ENCODE measurements at regions not wholly inside any gene's neighbourhood (a gene's known extent, or its start where the extent isn't known, plus 50 kb on each side); places are given as distances from the start of the nearest gene placed in this dataset.

DNA sequence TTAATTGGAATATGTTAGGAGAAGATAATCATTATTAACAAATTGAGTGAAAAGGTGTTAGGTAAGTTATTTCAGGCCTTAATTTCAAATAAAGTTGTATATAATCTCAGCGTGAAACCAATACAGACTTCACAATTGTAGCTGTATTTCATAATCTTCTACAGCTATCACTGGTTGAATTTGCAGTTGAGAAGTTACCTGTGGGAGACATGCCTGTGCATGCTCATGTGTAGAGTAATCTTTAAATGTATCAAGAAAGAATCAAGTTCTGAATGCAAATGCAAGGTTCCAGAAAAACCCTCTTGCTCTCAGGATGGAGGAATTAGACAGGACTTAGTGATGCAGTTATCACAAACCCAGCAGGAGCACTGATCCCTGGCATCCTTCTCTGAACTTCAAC, 938.4 kb upstream of the SLC10A2 start:
- no peak overlapping the region for H3K9ac ChIP-seq (ENCODE audit: low read length)
- DNase-seq (ENCODE audit: low read depth): no peak

DNA sequence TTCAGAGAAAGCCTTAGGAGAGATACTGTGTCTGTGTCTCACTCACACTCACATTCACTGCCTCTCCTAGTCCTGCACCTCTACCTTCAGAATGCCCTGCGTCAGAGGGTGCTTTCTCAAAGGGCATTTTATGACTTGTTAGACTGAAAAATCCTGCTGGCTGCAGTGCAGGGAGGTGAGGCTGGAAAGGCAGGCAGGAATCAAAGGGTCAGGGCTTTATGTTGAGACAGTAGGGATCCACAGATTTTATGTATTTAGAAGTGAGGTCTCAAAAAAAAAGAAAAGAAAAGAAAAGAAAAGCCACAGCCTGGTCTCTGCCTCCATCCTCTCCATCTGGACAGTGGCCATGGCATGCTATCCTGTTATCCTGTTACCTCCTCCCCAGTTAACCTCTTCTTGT, 936.0 kb upstream of the SLC10A2 start:
- H3K9me3 ChIP-seq (ENCODE audit: control insufficient read depth, low read length): no peaks in the 10 kb centered on the region
- H3K4me1 ChIP-seq (ENCODE audit: control insufficient read depth, insufficient read depth, low read length): no peaks in the 10 kb centered on the region
- H3K27me3 ChIP-seq (replicated peaks; ENCODE audit: control insufficient read depth, insufficient read depth, low read length): no peaks in the 10 kb centered on the region
- H3K9ac ChIP-seq (ENCODE audit: low read length): no peak overlapping the region
- no peaks in the 10 kb centered on the region for H3K36me3 ChIP-seq (ENCODE audit: control insufficient read depth, insufficient read depth, low read length, severe bottlenecking)
- no peak overlapping the region for H3K4me3 ChIP-seq (ENCODE audit: low read length)
- DNase-seq (ENCODE audit: low read depth): no peak

More for the DNA sequence above, 938.4 kb upstream of the SLC10A2 start:
- Histone ChIP-seq H3K9me3 (ENCODE audit: control insufficient read depth, low read length) (no peaks in the 10 kb centered on the region), H3K4me1 (ENCODE audit: control insufficient read depth, insufficient read depth, low read length) (peaks cover 8% of the 10 kb centered on the region), H3K4me3 (ENCODE audit: low read length) (no peak overlapping the region), H3K36me3 (ENCODE audit: control insufficient read depth, insufficient read depth, low read length, severe bottlenecking) (no peaks in the 10 kb centered on the region), H3K27me3 (replicated peaks; ENCODE audit: control insufficient read depth, insufficient read depth, low read length) (no peaks in the 10 kb centered on the region)

GRCh38 chr13:104001766-104002165, 935.5 kb upstream of the SLC10A2 start:
- Histone ChIP-seq H3K4me3 (ENCODE audit: low read length) (no peak overlapping the region), H3K9me3 (ENCODE audit: control insufficient read depth, low read length) (no peaks in the 10 kb centered on the region), H3K4me1 (ENCODE audit: control insufficient read depth, insufficient read depth, low read length) (no peaks in the 10 kb centered on the region), H3K27me3 (replicated peaks; ENCODE audit: control insufficient read depth, insufficient read depth, low read length) (no peaks in the 10 kb centered on the region), H3K9ac (ENCODE audit: low read length) (no peak overlapping the region), H3K36me3 (ENCODE audit: control insufficient read depth, insufficient read depth, low read length, severe bottlenecking) (no peaks in the 10 kb centered on the region)
- DNase-seq (ENCODE audit: low read depth): no peak

DNA sequence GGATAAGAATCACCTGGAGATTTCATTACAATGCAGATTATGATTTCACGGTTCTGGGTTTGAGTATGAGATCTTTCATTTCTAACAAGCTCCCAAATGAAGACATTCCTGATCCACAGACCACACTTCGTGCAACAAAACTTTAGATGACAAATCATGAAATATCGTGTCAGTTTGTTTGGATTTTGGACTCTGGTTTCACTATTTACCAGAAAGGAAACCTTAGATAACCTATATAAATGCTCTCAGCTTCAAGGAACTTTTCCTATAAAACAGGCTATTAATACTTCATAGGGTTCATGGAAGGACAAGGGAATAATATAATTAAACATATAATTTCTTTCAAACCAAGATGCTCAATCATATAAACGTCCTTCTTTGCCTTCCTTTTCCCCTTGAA, 930.5 kb upstream of the SLC10A2 start:
- Histone ChIP-seq H3K27me3 (replicated peaks; ENCODE audit: control insufficient read depth, insufficient read depth, low read length) (no peaks in the 10 kb centered on the region), H3K4me3 (ENCODE audit: low read length) (no peak overlapping the region)

GRCh38 chr13:103983948-103984347, 917.7 kb upstream of the SLC10A2 start:
- no peaks in the 10 kb centered on the region for H3K9me3 ChIP-seq (ENCODE audit: control insufficient read depth, low read length)
- no peaks in the 10 kb centered on the region for H3K36me3 ChIP-seq (ENCODE audit: control insufficient read depth, insufficient read depth, low read length, severe bottlenecking)
- no peaks in the 10 kb centered on the region for H3K27me3 ChIP-seq (replicated peaks; ENCODE audit: control insufficient read depth, insufficient read depth, low read length)
- H3K4me1 ChIP-seq (ENCODE audit: control insufficient read depth, insufficient read depth, low read length): no peaks in the 10 kb centered on the region
- no peak overlapping the region for H3K9ac ChIP-seq (ENCODE audit: low read length)
- DNase-seq (ENCODE audit: low read depth): no peak
- H3K4me3 ChIP-seq (ENCODE audit: low read length): no peak overlapping the region

More for the DNA sequence above, 930.5 kb upstream of the SLC10A2 start:
- H3K9ac ChIP-seq (ENCODE audit: low read length): no peak overlapping the region
- no peaks in the 10 kb centered on the region for H3K36me3 ChIP-seq (ENCODE audit: control insufficient read depth, insufficient read depth, low read length, severe bottlenecking)
- H3K4me1 ChIP-seq (ENCODE audit: control insufficient read depth, insufficient read depth, low read length): no peaks in the 10 kb centered on the region
- H3K9me3 ChIP-seq (ENCODE audit: control insufficient read depth, low read length): no peaks in the 10 kb centered on the region
- no peak for DNase-seq (ENCODE audit: low read depth)

- H3K9ac ChIP-seq (ENCODE audit: low read length): no peak overlapping the region
- no peaks in the 10 kb centered on the region for H3K27me3 ChIP-seq (replicated peaks; ENCODE audit: control insufficient read depth, insufficient read depth, low read length)
- no peaks in the 10 kb centered on the region for H3K9me3 ChIP-seq (ENCODE audit: control insufficient read depth, low read length)
- no peak overlapping the region for H3K4me3 ChIP-seq (ENCODE audit: low read length)
- no peak for DNase-seq (ENCODE audit: low read depth)
- H3K4me1 ChIP-seq (ENCODE audit: control insufficient read depth, insufficient read depth, low read length): no peaks in the 10 kb centered on the region
- no peaks in the 10 kb centered on the region for H3K36me3 ChIP-seq (ENCODE audit: control insufficient read depth, insufficient read depth, low read length, severe bottlenecking)
Observed at GRCh38 chr13:103976371-103976770, 910.2 kb upstream of the SLC10A2 start.

DNA sequence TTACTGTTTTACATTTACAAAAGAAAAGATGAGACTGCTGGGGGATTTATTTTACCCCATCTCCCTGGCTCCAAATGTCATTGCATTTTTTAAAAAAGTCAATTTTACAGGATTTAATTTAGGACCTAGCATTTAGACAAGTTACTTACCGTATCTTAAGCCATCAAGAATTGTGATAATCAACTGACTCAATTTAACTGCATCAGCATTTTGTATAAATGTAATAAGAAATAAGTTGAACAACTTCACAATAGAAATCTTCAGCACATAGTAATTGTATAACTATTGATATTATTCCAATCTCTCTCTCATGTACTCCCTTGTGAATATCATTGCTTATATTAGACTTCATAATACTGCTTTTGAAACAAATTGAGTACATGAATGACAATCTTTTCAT, 907.5 kb upstream of the SLC10A2 start:
- Histone ChIP-seq H3K4me1 (ENCODE audit: control insufficient read depth, insufficient read depth, low read length) (no peaks in the 10 kb centered on the region), H3K4me3 (ENCODE audit: low read length) (no peak overlapping the region), H3K36me3 (ENCODE audit: control insufficient read depth, insufficient read depth, low read length, severe bottlenecking) (no peaks in the 10 kb centered on the region), H3K9me3 (ENCODE audit: control insufficient read depth, low read length) (no peaks in the 10 kb centered on the region), H3K9ac (ENCODE audit: low read length) (no peak overlapping the region), H3K27me3 (replicated peaks; ENCODE audit: control insufficient read depth, insufficient read depth, low read length) (no peaks in the 10 kb centered on the region)
- DNase-seq (ENCODE audit: low read depth): no peak

- Histone ChIP-seq H3K4me3 (ENCODE audit: low read length) (no peak overlapping the region), H3K27me3 (replicated peaks; ENCODE audit: control insufficient read depth, insufficient read depth, low read length) (no peaks in the 10 kb centered on the region)
Observed at GRCh38 chr13:103969520-103970050, 903.4 kb upstream of the SLC10A2 start.

DNA sequence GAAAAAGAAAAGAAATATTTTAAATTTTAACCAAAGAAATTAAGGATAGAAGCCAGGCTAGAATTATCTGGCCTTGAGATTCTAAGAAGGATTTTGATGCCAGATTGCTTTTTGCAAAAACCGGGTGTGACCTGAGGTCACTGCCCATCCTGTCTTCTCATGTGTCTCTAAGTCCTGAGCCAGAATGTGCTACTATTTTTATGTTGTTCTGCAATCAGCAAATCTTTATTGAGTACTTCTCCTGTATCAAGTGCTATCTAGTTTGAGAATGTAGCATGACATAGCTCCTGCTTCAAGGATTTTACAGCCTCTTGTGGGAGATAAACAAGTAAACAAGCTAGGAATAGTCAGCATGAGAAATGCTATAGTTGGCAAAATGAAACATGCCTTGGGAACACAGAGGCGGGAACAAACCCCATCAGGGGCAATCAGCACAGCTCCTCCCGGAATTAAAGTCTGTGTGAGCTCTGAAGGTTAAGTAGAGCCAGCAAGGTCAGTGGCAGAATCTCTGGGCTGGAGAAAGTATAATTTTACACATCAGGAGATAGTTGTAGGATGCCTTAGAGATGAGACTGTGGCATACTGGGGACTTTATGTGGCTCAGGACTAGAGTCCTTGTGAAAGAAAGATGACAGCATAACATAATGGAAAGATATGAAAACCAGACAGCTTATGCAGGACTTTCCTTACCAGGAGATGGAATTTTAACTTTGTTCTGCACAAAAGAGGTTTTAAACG, 899.5 kb upstream of the SLC10A2 start:
- no peak for DNase-seq (ENCODE audit: low read depth)
- no peaks in the 10 kb centered on the region for H3K36me3 ChIP-seq (ENCODE audit: control insufficient read depth, insufficient read depth, low read length, severe bottlenecking)
- H3K4me1 ChIP-seq (ENCODE audit: control insufficient read depth, insufficient read depth, low read length): no peaks in the 10 kb centered on the region
- no peak overlapping the region for H3K4me3 ChIP-seq (ENCODE audit: low read length)
- H3K27me3 ChIP-seq (replicated peaks; ENCODE audit: control insufficient read depth, insufficient read depth, low read length): no peaks in the 10 kb centered on the region
- H3K9me3 ChIP-seq (ENCODE audit: control insufficient read depth, low read length): no peaks in the 10 kb centered on the region
- no peak overlapping the region for H3K9ac ChIP-seq (ENCODE audit: low read length)

More at GRCh38 chr13:103969520-103970050, 903.4 kb upstream of the SLC10A2 start:
- DNase-seq (ENCODE audit: low read depth): no peak
- Histone ChIP-seq H3K4me1 (ENCODE audit: control insufficient read depth, insufficient read depth, low read length) (no peaks in the 10 kb centered on the region), H3K36me3 (ENCODE audit: control insufficient read depth, insufficient read depth, low read length, severe bottlenecking) (no peaks in the 10 kb centered on the region), H3K9me3 (ENCODE audit: control insufficient read depth, low read length) (no peaks in the 10 kb centered on the region), H3K9ac (ENCODE audit: low read length) (no peak overlapping the region)

DNA sequence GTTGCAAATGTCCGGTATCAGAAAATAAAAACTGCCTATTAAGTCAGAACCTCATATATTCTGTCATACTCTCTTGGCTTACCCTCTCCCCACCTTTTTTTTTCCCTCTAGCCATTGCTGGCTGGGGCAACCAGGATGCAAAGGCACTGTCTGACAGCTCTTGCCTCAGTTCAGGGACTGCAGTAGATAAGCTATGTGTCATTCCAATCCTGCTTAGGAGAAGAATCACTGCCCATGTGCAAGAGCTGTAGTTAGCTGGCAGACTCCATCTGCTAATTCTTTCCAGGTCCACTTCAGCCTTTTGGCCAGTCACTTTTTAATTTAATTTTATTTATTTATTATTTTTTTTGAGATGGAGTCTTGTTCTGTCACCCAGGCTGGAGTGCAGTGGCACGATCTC, 895.6 kb upstream of the SLC10A2 start:
- Histone ChIP-seq H3K4me1 (ENCODE audit: control insufficient read depth, insufficient read depth, low read length) (no peaks in the 10 kb centered on the region), H3K27me3 (replicated peaks; ENCODE audit: control insufficient read depth, insufficient read depth, low read length) (no peaks in the 10 kb centered on the region), H3K36me3 (ENCODE audit: control insufficient read depth, insufficient read depth, low read length, severe bottlenecking) (no peaks in the 10 kb centered on the region), H3K9ac (ENCODE audit: low read length) (no peak overlapping the region), H3K9me3 (ENCODE audit: control insufficient read depth, low read length) (no peaks in the 10 kb centered on the region), H3K4me3 (ENCODE audit: low read length) (no peak overlapping the region)
- DNase-seq (ENCODE audit: low read depth): no peak

GRCh38 chr13:103961129-103961528, 894.9 kb upstream of the SLC10A2 start:
- Histone ChIP-seq H3K4me3 (ENCODE audit: low read length) (no peak overlapping the region), H3K9ac (ENCODE audit: low read length) (no peak overlapping the region), H3K36me3 (ENCODE audit: control insufficient read depth, insufficient read depth, low read length, severe bottlenecking) (no peaks in the 10 kb centered on the region), H3K27me3 (replicated peaks; ENCODE audit: control insufficient read depth, insufficient read depth, low read length) (no peaks in the 10 kb centered on the region), H3K4me1 (ENCODE audit: control insufficient read depth, insufficient read depth, low read length) (no peaks in the 10 kb centered on the region), H3K9me3 (ENCODE audit: control insufficient read depth, low read length) (no peaks in the 10 kb centered on the region)
- no peak for DNase-seq (ENCODE audit: low read depth)

GRCh38 chr13:103960001-103960400, 893.8 kb upstream of the SLC10A2 start:
- H3K9ac ChIP-seq (ENCODE audit: low read length): no peak overlapping the region
- H3K27me3 ChIP-seq (replicated peaks; ENCODE audit: control insufficient read depth, insufficient read depth, low read length): no peaks in the 10 kb centered on the region
- no peaks in the 10 kb centered on the region for H3K9me3 ChIP-seq (ENCODE audit: control insufficient read depth, low read length)
- no peak for DNase-seq (ENCODE audit: low read depth)
- no peaks in the 10 kb centered on the region for H3K4me1 ChIP-seq (ENCODE audit: control insufficient read depth, insufficient read depth, low read length)
- no peak overlapping the region for H3K4me3 ChIP-seq (ENCODE audit: low read length)
- no peaks in the 10 kb centered on the region for H3K36me3 ChIP-seq (ENCODE audit: control insufficient read depth, insufficient read depth, low read length, severe bottlenecking)

Data from adipocyte (in vitro differentiated cells).